Upper lobe of left lung (tissue), 4 donors: ENCODE measurements at regions not wholly inside any gene's neighbourhood (a gene's known extent, or its start where the extent isn't known, plus 50 kb on each side); places are given as distances from the start of the nearest gene placed in this dataset.

ENCODE experiments used
- EP300 ChIP-seq, 4 donors: sonication (generic); formaldehyde crosslinking; IDR thresholded peaks; one replicate each; pipeline ENCODE4 v1.5.1; 2017; ENCODE audit warnings: antibody characterized with exemption in 4 of 4, control low read depth in 2 of 4
- POLR2A ChIP-seq, 4 donors: fragments of 450-650 bp; IDR thresholded peaks; one replicate each; pipeline ENCODE4 v1.5.1; 2016 to 2017; ENCODE audit warnings: antibody characterized with exemption in 4 of 4, mild to moderate bottlenecking in 2 of 4
- POLR2AphosphoS5 ChIP-seq, 2 donors: sonication (generic); formaldehyde crosslinking; IDR thresholded peaks; one replicate each; pipeline ENCODE4 v1.5.1; 2017; ENCODE audit warnings: antibody characterized with exemption in 2 of 2
- TF ChIP-seq, protein P1 (sequence below), 6 experiments: fragments of 450-650 bp in 4 of 6; fragments of 200-600 bp in 2 of 6; sonication (generic) in 2 of 6; IDR thresholded peaks; one replicate each; pipeline ENCODE4 v1.5.1; 2016 to 2019; ENCODE audit warnings: antibody characterized with exemption in 6 of 6

DNA sequence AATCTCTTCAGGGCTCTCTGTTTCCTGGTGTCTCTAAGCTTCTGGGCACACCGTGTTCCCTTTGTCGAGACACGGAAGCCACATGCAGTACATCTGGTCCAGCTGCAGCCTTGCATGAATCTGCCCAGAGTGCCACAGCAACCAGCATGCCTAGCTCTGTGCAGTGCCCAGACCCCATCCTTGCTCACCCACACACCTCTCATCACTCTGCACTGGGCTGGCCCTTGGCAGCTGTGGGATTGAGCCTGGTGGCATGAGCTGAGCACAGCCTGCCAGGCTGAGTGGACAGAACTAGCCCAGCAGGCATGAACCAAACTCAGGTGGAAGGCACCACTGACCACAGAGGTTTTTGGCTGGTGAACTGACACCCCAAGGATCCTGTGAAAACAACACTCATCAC, 279.9 kb downstream of the ATXN7L3B start:
- TF ChIP-seq POLR2A (IDR thresholded peaks at IDR 0.05) (no peak), EP300 (IDR thresholded peaks at IDR 0.05) (no peak), POLR2AphosphoS5 (IDR thresholded peaks at IDR 0.05) (no peak)
- TF ChIP-seq, protein P1, sequence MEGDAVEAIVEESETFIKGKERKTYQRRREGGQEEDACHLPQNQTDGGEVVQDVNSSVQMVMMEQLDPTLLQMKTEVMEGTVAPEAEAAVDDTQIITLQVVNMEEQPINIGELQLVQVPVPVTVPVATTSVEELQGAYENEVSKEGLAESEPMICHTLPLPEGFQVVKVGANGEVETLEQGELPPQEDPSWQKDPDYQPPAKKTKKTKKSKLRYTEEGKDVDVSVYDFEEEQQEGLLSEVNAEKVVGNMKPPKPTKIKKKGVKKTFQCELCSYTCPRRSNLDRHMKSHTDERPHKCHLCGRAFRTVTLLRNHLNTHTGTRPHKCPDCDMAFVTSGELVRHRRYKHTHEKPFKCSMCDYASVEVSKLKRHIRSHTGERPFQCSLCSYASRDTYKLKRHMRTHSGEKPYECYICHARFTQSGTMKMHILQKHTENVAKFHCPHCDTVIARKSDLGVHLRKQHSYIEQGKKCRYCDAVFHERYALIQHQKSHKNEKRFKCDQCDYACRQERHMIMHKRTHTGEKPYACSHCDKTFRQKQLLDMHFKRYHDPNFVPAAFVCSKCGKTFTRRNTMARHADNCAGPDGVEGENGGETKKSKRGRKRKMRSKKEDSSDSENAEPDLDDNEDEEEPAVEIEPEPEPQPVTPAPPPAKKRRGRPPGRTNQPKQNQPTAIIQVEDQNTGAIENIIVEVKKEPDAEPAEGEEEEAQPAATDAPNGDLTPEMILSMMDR (IDR thresholded peaks at IDR 0.05) = no peak
